ENCODE measurements at regions not wholly inside any gene's neighbourhood (a gene's known extent, or its start where the extent isn't known, plus 50 kb on each side); places are given as distances from the start of the nearest gene placed in this dataset.

- H3K9me3 Mint-ChIP-seq (ENCODE audit: insufficient read depth) = peaks cover 4% of the 10 kb centered on the region
Observed at GRCh38 chr3:163626753-163627152, 1451.5 kb downstream of the SI start.

GRCh38 chr3:163622384-163622783, 1455.9 kb downstream of the SI start:
- DNase-seq (no peak), ATAC-seq (no peak)
- Mint-ChIP-seq H3K36me3 (ENCODE audit: low read depth) (no peaks in the 10 kb centered on the region), H3K4me1 (ENCODE audit: low read depth) (no peaks in the 10 kb centered on the region), H3K27me3 (ENCODE audit: low read depth) (no peaks in the 10 kb centered on the region), H3K4me3 (no peak overlapping the region), H3K27ac (no peak overlapping the region), H3K9me3 (ENCODE audit: insufficient read depth) (peaks cover 4% of the 10 kb centered on the region)
- CTCF ChIA-PET = no interaction called here
- POLR2A ChIA-PET = no interaction called here

More at GRCh38 chr3:163626753-163627152, 1451.5 kb downstream of the SI start:
- no peak overlapping the region for H3K4me3 Mint-ChIP-seq
- no peak overlapping the region for H3K27ac Mint-ChIP-seq
- H3K4me1 Mint-ChIP-seq (ENCODE audit: low read depth) = no peaks in the 10 kb centered on the region
- no peak for ATAC-seq
- ChIA-PET POLR2A (no interaction called here), CTCF (no interaction called here)
- no peak for DNase-seq
- H3K27me3 Mint-ChIP-seq (ENCODE audit: low read depth) = no peaks in the 10 kb centered on the region
- H3K36me3 Mint-ChIP-seq (ENCODE audit: low read depth) = no peaks in the 10 kb centered on the region

- no peaks in the 10 kb centered on the region for H3K4me1 Mint-ChIP-seq (ENCODE audit: low read depth)
- ChIA-PET CTCF (no interaction called here), POLR2A (no interaction called here)
- DNase-seq (no peak), ATAC-seq (no peak)
- no peak overlapping the region for H3K27ac Mint-ChIP-seq
- H3K4me3 Mint-ChIP-seq = no peak overlapping the region
- no peaks in the 10 kb centered on the region for H3K27me3 Mint-ChIP-seq (ENCODE audit: low read depth)
- H3K9me3 Mint-ChIP-seq (ENCODE audit: insufficient read depth) = no peaks in the 10 kb centered on the region
- H3K36me3 Mint-ChIP-seq (ENCODE audit: low read depth) = no peaks in the 10 kb centered on the region
Observed at GRCh38 chr3:163614886-163615285, 1463.4 kb downstream of the SI start.

GRCh38 chr3:163605915-163606314, 1472.4 kb downstream of the SI start:
- ChIA-PET POLR2A (no interaction called here), CTCF (no interaction called here)
- Mint-ChIP-seq H3K4me3 (no peak overlapping the region), H3K27me3 (ENCODE audit: low read depth) (no peaks in the 10 kb centered on the region), H3K9me3 (ENCODE audit: insufficient read depth) (peaks cover 9% of the 10 kb centered on the region), H3K36me3 (ENCODE audit: low read depth) (no peaks in the 10 kb centered on the region), H3K4me1 (ENCODE audit: low read depth) (no peaks in the 10 kb centered on the region), H3K27ac (no peak overlapping the region)
- ATAC-seq (no peak), DNase-seq (no peak)

GRCh38 chr3:163601426-163601825, 1476.9 kb downstream of the SI start:
- POLR2A ChIA-PET = no interaction called here
- no peak overlapping the region for H3K27ac Mint-ChIP-seq
- CTCF ChIA-PET = no interaction called here

GRCh38 chr3:163587342-163587741, 1491.0 kb downstream of the SI start:
- ATAC-seq = no peak
- no peaks in the 10 kb centered on the region for H3K27me3 Mint-ChIP-seq (ENCODE audit: low read depth)
- H3K36me3 Mint-ChIP-seq (ENCODE audit: low read depth) = no peaks in the 10 kb centered on the region
- H3K4me3 Mint-ChIP-seq = no peak overlapping the region
- no peaks in the 10 kb centered on the region for H3K4me1 Mint-ChIP-seq (ENCODE audit: low read depth)
- no peak for DNase-seq
- ChIA-PET CTCF (no interaction called here), POLR2A (no interaction called here)
- no peak overlapping the region for H3K27ac Mint-ChIP-seq
- peaks cover 15% of the 10 kb centered on the region for H3K9me3 Mint-ChIP-seq (ENCODE audit: insufficient read depth)

More at GRCh38 chr3:163601426-163601825, 1476.9 kb downstream of the SI start:
- Mint-ChIP-seq H3K4me3 (no peak overlapping the region), H3K4me1 (ENCODE audit: low read depth) (no peaks in the 10 kb centered on the region), H3K9me3 (ENCODE audit: insufficient read depth) (peaks cover 16% of the 10 kb centered on the region), H3K36me3 (ENCODE audit: low read depth) (no peaks in the 10 kb centered on the region), H3K27me3 (ENCODE audit: low read depth) (no peaks in the 10 kb centered on the region)
- ATAC-seq (no peak), DNase-seq (no peak)

- no peak for DNase-seq
- ATAC-seq = no peak
- ChIA-PET CTCF (no interaction called here), POLR2A (no interaction called here)
- no peak overlapping the region for H3K27ac Mint-ChIP-seq
- no peaks in the 10 kb centered on the region for H3K27me3 Mint-ChIP-seq (ENCODE audit: low read depth)
- no peaks in the 10 kb centered on the region for H3K4me1 Mint-ChIP-seq (ENCODE audit: low read depth)
- peaks cover 12% of the 10 kb centered on the region for H3K9me3 Mint-ChIP-seq (ENCODE audit: insufficient read depth)
- H3K4me3 Mint-ChIP-seq = no peak overlapping the region
- H3K36me3 Mint-ChIP-seq (ENCODE audit: low read depth) = no peaks in the 10 kb centered on the region
Observed at GRCh38 chr3:163582967-163583366, 1495.3 kb downstream of the SI start.

- ChIA-PET POLR2A (no interaction called here), CTCF (no interaction called here)
- Mint-ChIP-seq H3K4me1 (ENCODE audit: low read depth) (no peaks in the 10 kb centered on the region), H3K4me3 (no peak overlapping the region), H3K36me3 (ENCODE audit: low read depth) (no peaks in the 10 kb centered on the region), H3K27me3 (ENCODE audit: low read depth) (no peaks in the 10 kb centered on the region), H3K9me3 (ENCODE audit: insufficient read depth) (no peaks in the 10 kb centered on the region), H3K27ac (no peak overlapping the region)
- no peak for DNase-seq
- ATAC-seq = no peak
Observed at GRCh38 chr3:163577271-163577670, 1501.0 kb downstream of the SI start.

- peaks cover 5% of the 10 kb centered on the region for H3K9me3 Mint-ChIP-seq (ENCODE audit: insufficient read depth)
- no peak overlapping the region for H3K4me3 Mint-ChIP-seq
- H3K4me1 Mint-ChIP-seq (ENCODE audit: low read depth) = no peaks in the 10 kb centered on the region
- DNase-seq (no peak), ATAC-seq (no peak)
- ChIA-PET POLR2A (no interaction called here), CTCF (no interaction called here)
- H3K36me3 Mint-ChIP-seq (ENCODE audit: low read depth) = no peaks in the 10 kb centered on the region
- H3K27ac Mint-ChIP-seq = no peak overlapping the region
- no peaks in the 10 kb centered on the region for H3K27me3 Mint-ChIP-seq (ENCODE audit: low read depth)
Observed at GRCh38 chr3:163576314-163576713, 1502.0 kb downstream of the SI start.

- CTCF ChIA-PET = no interaction called here
- H3K9me3 Mint-ChIP-seq (ENCODE audit: insufficient read depth) = peaks cover 12% of the 10 kb centered on the region
- POLR2A ChIA-PET = no interaction called here
Observed at GRCh38 chr3:163573324-163573723, 1505.0 kb downstream of the SI start.

GRCh38 chr3:163572856-163573255, 1505.4 kb downstream of the SI start:
- CTCF ChIA-PET = no interaction called here
- no peaks in the 10 kb centered on the region for H3K27me3 Mint-ChIP-seq (ENCODE audit: low read depth)
- no peak for DNase-seq

More at GRCh38 chr3:163573324-163573723, 1505.0 kb downstream of the SI start:
- DNase-seq (no peak), ATAC-seq (no peak)
- no peak overlapping the region for H3K27ac Mint-ChIP-seq
- H3K4me1 Mint-ChIP-seq (ENCODE audit: low read depth) = no peaks in the 10 kb centered on the region
- H3K27me3 Mint-ChIP-seq (ENCODE audit: low read depth) = no peaks in the 10 kb centered on the region
- H3K4me3 Mint-ChIP-seq = no peak overlapping the region
- no peaks in the 10 kb centered on the region for H3K36me3 Mint-ChIP-seq (ENCODE audit: low read depth)

GRCh38 chr3:163563485-163563884, 1514.8 kb downstream of the SI start:
- CTCF ChIA-PET = no interaction called here
- POLR2A ChIA-PET = no interaction called here

More at GRCh38 chr3:163572856-163573255, 1505.4 kb downstream of the SI start:
- H3K36me3 Mint-ChIP-seq (ENCODE audit: low read depth) = no peaks in the 10 kb centered on the region
- no peak overlapping the region for H3K27ac Mint-ChIP-seq
- POLR2A ChIA-PET = no interaction called here
- no peak for ATAC-seq
- H3K4me3 Mint-ChIP-seq = no peak overlapping the region
- no peaks in the 10 kb centered on the region for H3K4me1 Mint-ChIP-seq (ENCODE audit: low read depth)
- H3K9me3 Mint-ChIP-seq (ENCODE audit: insufficient read depth) = peaks cover 12% of the 10 kb centered on the region

GRCh38 chr3:163562625-163563024, 1515.7 kb downstream of the SI start:
- CTCF ChIA-PET = no interaction called here
- POLR2A ChIA-PET = no interaction called here
- no peak for DNase-seq
- H3K27ac Mint-ChIP-seq = no peak overlapping the region
- no peaks in the 10 kb centered on the region for H3K9me3 Mint-ChIP-seq (ENCODE audit: insufficient read depth)
- no peak for ATAC-seq
- H3K27me3 Mint-ChIP-seq (ENCODE audit: low read depth) = no peaks in the 10 kb centered on the region
- H3K36me3 Mint-ChIP-seq (ENCODE audit: low read depth) = no peaks in the 10 kb centered on the region
- no peaks in the 10 kb centered on the region for H3K4me1 Mint-ChIP-seq (ENCODE audit: low read depth)
- no peak overlapping the region for H3K4me3 Mint-ChIP-seq

More at GRCh38 chr3:163563485-163563884, 1514.8 kb downstream of the SI start:
- H3K27ac Mint-ChIP-seq = no peak overlapping the region
- no peak overlapping the region for H3K4me3 Mint-ChIP-seq
- H3K36me3 Mint-ChIP-seq (ENCODE audit: low read depth) = no peaks in the 10 kb centered on the region
- ATAC-seq = no peak
- H3K4me1 Mint-ChIP-seq (ENCODE audit: low read depth) = no peaks in the 10 kb centered on the region
- no peak for DNase-seq
- no peaks in the 10 kb centered on the region for H3K27me3 Mint-ChIP-seq (ENCODE audit: low read depth)
- no peaks in the 10 kb centered on the region for H3K9me3 Mint-ChIP-seq (ENCODE audit: insufficient read depth)

All from activated CD8-positive, alpha-beta T cell treated with anti-CD3 and anti-CD28 coated beads, Interleukin-2, amount 10 ng/mL, durations not matched to agents 7 days and 5 days (primary cell).